Activated CD4-positive, alpha-beta T cell treated with anti-CD3 and anti-CD28 coated beads, Interleukin-2, amount 10 ng/mL, durations not matched to agents 7 days and 5 days (primary cell): ENCODE measurements at regions not wholly inside any gene's neighbourhood (a gene's known extent, or its start where the extent isn't known, plus 50 kb on each side); places are given as distances from the start of the nearest gene placed in this dataset.

ENCODE experiments used
- CTCF ChIA-PET: fragments of 350-600 bp; sonication (Branson Sonifier 250); formaldehyde crosslinking; loops from one replicate; lab custom pipeline; 2021; ENCODE audit warnings: antibody characterized with exemption; lab: Charles Lee
- POLR2A ChIA-PET: fragments of 350-600 bp; sonication (Branson Sonifier 250); formaldehyde crosslinking; loops from one replicate; lab custom pipeline; 2021; ENCODE audit warnings: antibody characterized with exemption; lab: Charles Lee
- DNase-seq: peaks from one replicate; pipeline ENCODE4 v3.0.0-alpha.2; 2020
- H3K27ac Mint-ChIP-seq: one replicate; pipeline ENCODE4 v1.8.0; 2021; ENCODE audit warnings: mild to moderate bottlenecking, moderate library complexity, mixed read lengths
- H3K27me3 Mint-ChIP-seq: one replicate; pipeline ENCODE4 v1.8.0; 2021; ENCODE audit warnings: mixed read lengths
- H3K36me3 Mint-ChIP-seq: one replicate; pipeline ENCODE4 v1.8.0; 2021; ENCODE audit warnings: low read depth, mixed read lengths
- H3K4me1 Mint-ChIP-seq: one replicate; pipeline ENCODE4 v1.8.0; 2021; ENCODE audit warnings: mixed read lengths
- H3K4me3 Mint-ChIP-seq: one replicate; pipeline ENCODE4 v1.8.0; 2021; ENCODE audit warnings: mild to moderate bottlenecking, moderate library complexity, mixed read lengths
- H3K9me3 Mint-ChIP-seq: one replicate; pipeline ENCODE4 v1.8.0; 2021; ENCODE audit warnings: mixed read lengths

GRCh38 chr4:103915224-103915869, 195.6 kb upstream of the TACR3 start:
- ChIA-PET CTCF (no interaction called here), POLR2A (no interaction called here)
- Mint-ChIP-seq H3K4me1 (no peaks in the 10 kb centered on the region), H3K27me3 (no peaks in the 10 kb centered on the region), H3K9me3 (no peaks in the 10 kb centered on the region), H3K36me3 (no peaks in the 10 kb centered on the region), H3K4me3 (no peak overlapping the region), H3K27ac (no peak overlapping the region)
- no peak for DNase-seq

DNA sequence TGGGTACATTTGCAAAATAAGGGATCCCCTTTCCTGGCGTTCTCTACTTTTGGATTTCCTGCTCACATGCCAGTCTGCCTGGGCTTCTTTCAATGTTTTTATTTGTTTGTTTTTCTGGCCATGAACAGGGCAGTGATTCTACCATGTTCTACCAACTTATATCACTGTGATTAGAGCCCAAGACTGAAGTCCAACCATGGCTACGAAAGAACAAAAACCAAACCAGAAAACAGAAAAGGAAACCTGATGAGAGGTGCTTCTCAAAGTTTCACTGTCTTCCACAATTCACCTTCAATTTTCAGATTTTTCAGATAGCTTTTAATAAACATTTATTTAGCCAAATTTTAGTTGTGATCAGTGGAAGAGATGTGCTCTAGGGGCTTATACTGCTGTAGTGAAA, 187.6 kb upstream of the TACR3 start:
- Mint-ChIP-seq H3K36me3 (no peaks in the 10 kb centered on the region), H3K27me3 (no peaks in the 10 kb centered on the region), H3K4me3 (no peak overlapping the region), H3K27ac (no peak overlapping the region), H3K9me3 (no peaks in the 10 kb centered on the region), H3K4me1 (no peaks in the 10 kb centered on the region)
- ChIA-PET CTCF (no interaction called here), POLR2A (no interaction called here)
- no peak for DNase-seq

GRCh38 chr4:103904123-103904522, 184.3 kb upstream of the TACR3 start:
- no peak overlapping the region for H3K4me3 Mint-ChIP-seq
- H3K27me3 Mint-ChIP-seq = no peaks in the 10 kb centered on the region
- POLR2A ChIA-PET = no interaction called here
- DNase-seq = no peak
- no peaks in the 10 kb centered on the region for H3K36me3 Mint-ChIP-seq
- H3K4me1 Mint-ChIP-seq = no peaks in the 10 kb centered on the region
- H3K27ac Mint-ChIP-seq = no peak overlapping the region
- CTCF ChIA-PET = no interaction called here
- H3K9me3 Mint-ChIP-seq = no peaks in the 10 kb centered on the region

DNA sequence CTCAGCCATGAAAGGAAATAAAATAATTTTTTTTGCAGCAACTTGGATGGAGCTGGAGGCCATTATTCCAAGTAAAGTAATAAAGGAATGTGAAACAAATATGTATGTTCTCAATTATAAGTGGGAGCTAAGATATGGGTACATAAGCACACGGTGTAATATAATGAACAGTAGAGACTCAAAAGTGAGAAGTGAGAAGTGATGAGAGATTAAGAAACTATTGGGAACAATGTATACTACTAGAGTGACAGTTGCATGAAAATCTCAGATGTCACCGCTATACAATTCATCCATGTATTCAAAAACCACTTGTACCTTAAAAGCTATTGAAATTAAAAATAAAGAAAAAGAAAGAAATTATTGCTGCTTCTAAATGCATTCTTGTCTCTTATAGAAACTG, 182.9 kb upstream of the TACR3 start:
- no peaks in the 10 kb centered on the region for H3K4me1 Mint-ChIP-seq
- no peak for DNase-seq
- ChIA-PET CTCF (no interaction called here), POLR2A (no interaction called here)
- no peaks in the 10 kb centered on the region for H3K27me3 Mint-ChIP-seq
- no peaks in the 10 kb centered on the region for H3K36me3 Mint-ChIP-seq
- no peak overlapping the region for H3K4me3 Mint-ChIP-seq
- no peaks in the 10 kb centered on the region for H3K9me3 Mint-ChIP-seq
- no peak overlapping the region for H3K27ac Mint-ChIP-seq

GRCh38 chr4:103895876-103896465, 176.2 kb upstream of the TACR3 start:
- H3K9me3 Mint-ChIP-seq = no peaks in the 10 kb centered on the region
- H3K27me3 Mint-ChIP-seq = no peaks in the 10 kb centered on the region
- H3K27ac Mint-ChIP-seq = no peak overlapping the region
- DNase-seq = no peak
- no peak overlapping the region for H3K4me3 Mint-ChIP-seq
- ChIA-PET CTCF (no interaction called here), POLR2A (no interaction called here)
- H3K36me3 Mint-ChIP-seq = no peaks in the 10 kb centered on the region
- no peaks in the 10 kb centered on the region for H3K4me1 Mint-ChIP-seq

GRCh38 chr4:103892586-103892985, 172.8 kb upstream of the TACR3 start:
- POLR2A ChIA-PET = no interaction called here

GRCh38 chr4:103887191-103887590, 167.4 kb upstream of the TACR3 start:
- DNase-seq = no peak
- H3K27ac Mint-ChIP-seq = no peak overlapping the region
- H3K4me1 Mint-ChIP-seq = no peaks in the 10 kb centered on the region
- POLR2A ChIA-PET = no interaction called here
- no peaks in the 10 kb centered on the region for H3K36me3 Mint-ChIP-seq
- CTCF ChIA-PET = no interaction called here
- H3K4me3 Mint-ChIP-seq = no peak overlapping the region
- no peaks in the 10 kb centered on the region for H3K27me3 Mint-ChIP-seq
- no peaks in the 10 kb centered on the region for H3K9me3 Mint-ChIP-seq

More at GRCh38 chr4:103892586-103892985, 172.8 kb upstream of the TACR3 start:
- H3K4me3 Mint-ChIP-seq = no peak overlapping the region
- H3K27ac Mint-ChIP-seq = no peak overlapping the region
- no peaks in the 10 kb centered on the region for H3K4me1 Mint-ChIP-seq
- DNase-seq = no peak
- CTCF ChIA-PET = no interaction called here
- no peaks in the 10 kb centered on the region for H3K36me3 Mint-ChIP-seq
- no peaks in the 10 kb centered on the region for H3K27me3 Mint-ChIP-seq
- H3K9me3 Mint-ChIP-seq = no peaks in the 10 kb centered on the region

DNA sequence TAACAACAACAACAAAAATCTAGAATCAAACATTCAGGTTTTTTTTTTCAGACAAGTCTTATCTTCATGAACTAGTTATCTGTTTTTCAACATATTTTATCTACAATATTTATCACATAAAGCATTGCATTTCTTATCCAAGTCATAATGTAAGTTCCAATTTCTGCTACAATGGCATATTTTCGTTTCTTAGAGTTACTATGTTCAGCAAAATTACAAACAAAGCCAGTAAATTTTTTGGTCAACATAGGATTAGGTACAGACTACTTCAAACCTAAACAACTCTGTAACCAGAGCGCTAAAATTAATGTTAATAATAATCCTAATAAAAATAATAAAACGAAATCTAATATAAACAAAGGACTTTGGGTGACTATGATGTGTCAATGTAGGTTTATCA, 165.4 kb upstream of the TACR3 start:
- Mint-ChIP-seq H3K4me1 (no peaks in the 10 kb centered on the region), H3K27me3 (no peaks in the 10 kb centered on the region), H3K4me3 (no peak overlapping the region), H3K9me3 (no peaks in the 10 kb centered on the region), H3K36me3 (no peaks in the 10 kb centered on the region), H3K27ac (no peak overlapping the region)
- DNase-seq = no peak
- ChIA-PET POLR2A (no interaction called here), CTCF (no interaction called here)

DNA sequence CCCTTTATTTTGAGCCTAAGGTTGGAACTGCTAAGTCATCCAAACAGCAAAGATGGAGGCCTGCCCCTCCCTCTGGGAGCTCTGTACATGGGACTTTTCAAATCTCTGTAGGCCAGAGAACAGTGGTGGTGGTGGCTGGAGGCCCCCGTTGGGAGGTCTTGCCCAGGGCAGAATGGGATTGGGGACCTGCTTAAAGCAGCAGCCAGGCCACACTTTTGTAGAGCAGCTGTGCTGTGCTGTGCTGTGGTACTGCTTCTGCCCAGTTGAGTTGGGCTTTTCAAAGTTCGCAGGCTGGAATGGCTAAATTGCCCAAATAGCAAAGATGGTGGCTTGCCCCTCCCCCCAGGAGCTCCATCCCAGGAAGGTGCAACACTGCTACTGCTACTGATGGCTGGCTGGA, 147.5 kb upstream of the TACR3 start:
- no peak overlapping the region for H3K27ac Mint-ChIP-seq
- ChIA-PET POLR2A (no interaction called here), CTCF (no interaction called here)
- H3K9me3 Mint-ChIP-seq = peaks cover 3% of the 10 kb centered on the region
- H3K4me1 Mint-ChIP-seq = no peaks in the 10 kb centered on the region
- no peaks in the 10 kb centered on the region for H3K27me3 Mint-ChIP-seq
- no peaks in the 10 kb centered on the region for H3K36me3 Mint-ChIP-seq
- no peak overlapping the region for H3K4me3 Mint-ChIP-seq
- no peak for DNase-seq

DNA sequence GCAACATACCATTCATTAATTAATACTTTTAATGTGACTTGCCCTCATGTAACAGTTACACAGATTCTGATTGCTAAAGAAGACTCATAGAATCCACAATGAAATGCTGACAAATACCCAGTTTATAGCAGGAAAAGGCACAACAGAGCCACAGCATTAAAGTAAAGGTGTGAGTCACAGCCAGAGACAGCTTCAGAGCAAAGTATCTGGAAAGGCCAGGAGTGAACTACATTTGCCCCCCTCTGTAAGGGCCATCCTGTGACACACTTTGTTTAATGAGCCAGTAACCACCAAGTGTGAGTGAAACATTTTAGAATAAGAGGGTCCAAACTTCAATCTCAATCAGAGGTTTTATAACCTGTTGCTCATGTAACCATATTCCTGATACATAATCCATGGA, 133.8 kb upstream of the TACR3 start:
- CTCF ChIA-PET = no interaction called here
- Mint-ChIP-seq H3K27me3 (no peaks in the 10 kb centered on the region), H3K36me3 (no peaks in the 10 kb centered on the region), H3K9me3 (peaks cover 8% of the 10 kb centered on the region), H3K4me1 (no peaks in the 10 kb centered on the region), H3K4me3 (no peak overlapping the region), H3K27ac (no peak overlapping the region)
- POLR2A ChIA-PET = no interaction called here
- no peak for DNase-seq

- Mint-ChIP-seq H3K27ac (no peak overlapping the region), H3K4me3 (no peak overlapping the region), H3K9me3 (peaks cover 11% of the 10 kb centered on the region), H3K27me3 (no peaks in the 10 kb centered on the region), H3K4me1 (no peaks in the 10 kb centered on the region), H3K36me3 (no peaks in the 10 kb centered on the region)
- POLR2A ChIA-PET = no interaction called here
- no peak for DNase-seq
- CTCF ChIA-PET = no interaction called here
These were observed 133.4 kb upstream of the TACR3 start for GRCh38 chr4:103853146-103853545.

GRCh38 chr4:103845075-103845474, 125.3 kb upstream of the TACR3 start:
- Mint-ChIP-seq H3K27me3 (no peaks in the 10 kb centered on the region), H3K9me3 (peaks cover 26% of the 10 kb centered on the region), H3K36me3 (no peaks in the 10 kb centered on the region), H3K4me3 (no peak overlapping the region), H3K4me1 (no peaks in the 10 kb centered on the region), H3K27ac (no peak overlapping the region)
- POLR2A ChIA-PET = no interaction called here
- DNase-seq = no peak
- CTCF ChIA-PET = no interaction called here

GRCh38 chr4:103842637-103843239, 123.0 kb upstream of the TACR3 start:
- POLR2A ChIA-PET = no interaction called here
- Mint-ChIP-seq H3K4me1 (no peaks in the 10 kb centered on the region), H3K27me3 (no peaks in the 10 kb centered on the region), H3K4me3 (no peak overlapping the region), H3K9me3 (peaks cover 19% of the 10 kb centered on the region), H3K27ac (no peak overlapping the region), H3K36me3 (no peaks in the 10 kb centered on the region)
- no peak for DNase-seq
- CTCF ChIA-PET = no interaction called here

DNA sequence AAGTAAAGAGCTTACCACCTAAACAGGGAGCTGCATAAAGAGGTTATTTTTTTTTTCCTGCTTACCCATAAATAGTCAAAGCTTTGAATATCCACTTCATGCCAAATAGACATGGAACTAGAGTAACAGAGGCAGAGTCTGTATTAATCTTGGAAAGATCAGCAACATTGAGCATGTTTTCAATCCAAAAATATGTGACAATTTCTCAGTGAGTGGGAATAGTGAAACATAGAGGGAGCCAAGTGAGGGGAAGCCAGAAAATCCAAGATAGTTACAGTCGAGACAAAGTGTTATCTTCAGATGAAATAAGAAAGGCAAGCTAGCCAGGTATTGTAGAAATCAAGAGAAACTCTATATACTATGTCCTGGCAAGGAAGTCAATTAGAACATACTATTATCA, 122.3 kb upstream of the TACR3 start:
- ChIA-PET POLR2A (no interaction called here), CTCF (no interaction called here)
- H3K9me3 Mint-ChIP-seq = peaks cover 16% of the 10 kb centered on the region
- no peak overlapping the region for H3K27ac Mint-ChIP-seq
- no peaks in the 10 kb centered on the region for H3K4me1 Mint-ChIP-seq
- DNase-seq = no peak
- no peaks in the 10 kb centered on the region for H3K27me3 Mint-ChIP-seq
- H3K4me3 Mint-ChIP-seq = no peak overlapping the region
- no peaks in the 10 kb centered on the region for H3K36me3 Mint-ChIP-seq
